IMR-90 (cell line): ENCODE measurements at regions not wholly inside any gene's neighbourhood (a gene's known extent, or its start where the extent isn't known, plus 50 kb on each side); places are given as distances from the start of the nearest gene placed in this dataset.

ENCODE experiments used
- CEBPB ChIP-seq: IDR thresholded peaks from 2 replicates; pipeline ENCODE4 v1.6.1; 2012; ENCODE audit warnings: low read depth, low read length, improper control_type of control experiment
- CHD1 ChIP-seq: IDR thresholded peaks from 2 replicates; pipeline ENCODE4 v1.6.1; 2012; ENCODE audit warnings: low read depth, low read length, improper control_type of control experiment
- CTCF ChIP-seq: conservative IDR thresholded peaks from 2 replicates; pipeline ENCODE4 v1.5.1; 2012; ENCODE audit warnings: mild to moderate bottlenecking, low read depth, low read length, improper control_type of control experiment
- ELK1 ChIP-seq: fragments of 150-350 bp; IDR thresholded peaks from 2 replicates; pipeline ENCODE4 v1.6.1; 2016; ENCODE audit warnings: low read depth, mild to moderate bottlenecking, low read length, moderate library complexity, borderline replicate concordance
- FOS ChIP-seq: fragments of 150-350 bp; IDR thresholded peaks from 2 replicates; pipeline ENCODE4 v1.6.1; 2016; ENCODE audit warnings: low read depth, low read length
- MXI1 ChIP-seq: IDR thresholded peaks from 2 replicates; pipeline ENCODE4 v1.6.1; 2012; ENCODE audit warnings: low read depth, mild to moderate bottlenecking, low read length, moderate library complexity, borderline replicate concordance
- POLR2A ChIP-seq: IDR thresholded peaks from 2 replicates; pipeline ENCODE4 v1.6.1; 2012; ENCODE audit warnings: mild to moderate bottlenecking, low read depth, low read length
- RAD21 ChIP-seq: IDR thresholded peaks from 2 replicates; pipeline ENCODE4 v1.6.1; 2012; ENCODE audit warnings: low read length, improper control_type of control experiment
- RFX5 ChIP-seq: IDR thresholded peaks from 2 replicates; pipeline ENCODE4 v1.8.0; 2012; ENCODE audit warnings: low read depth, mild to moderate bottlenecking, low read length, moderate library complexity
- SMC3 ChIP-seq: fragments of 150-350 bp; IDR thresholded peaks from 2 replicates; pipeline ENCODE4 v1.6.1; 2016; ENCODE audit warnings: low read depth, mild to moderate bottlenecking, antibody characterized with exemption, low read length, moderate library complexity
- USF2 ChIP-seq: fragments of 150-350 bp; IDR thresholded peaks from 2 replicates; pipeline ENCODE4 v1.6.1; 2017; ENCODE audit warnings: mild to moderate bottlenecking, antibody characterized with exemption, low read length, low read depth

- TF ChIP-seq CTCF (no peak), USF2 (no peak), POLR2A (no peak), CEBPB (no peak), RAD21 (no peak), FOS (no peak), MXI1 (no peak), SMC3 (no peak), RFX5 (no peak), CHD1 (no peak), ELK1 (no peak)
Measured at GRCh38 chr18:65567372-65567771, 183.4 kb upstream of the CDH7 start.
